ENCODE measurements at regions not wholly inside any gene's neighbourhood (a gene's known extent, or its start where the extent isn't known, plus 50 kb on each side); places are given as distances from the start of the nearest gene placed in this dataset.
"Not testable (repeated sequence)": the region's sequence is repeated elsewhere in the genome, so short reads cannot be mapped to it uniquely, and the experiment has no call there.

- DNase-seq (ENCODE audit: low read depth in 4 of 4, low spot score in 3 of 4), result no peak
Measured at GRCh38 chr3:72175296-72175858, 390.4 kb upstream of the PROK2 start.

GRCh38 chr3:72174890-72175289, 389.9 kb upstream of the PROK2 start:
- DNase-seq (ENCODE audit: low read depth in 4 of 4, low spot score in 3 of 4), result no peak

GRCh38 chr3:72174040-72174439, 389.1 kb upstream of the PROK2 start:
- no peak for DNase-seq (ENCODE audit: low read depth in 4 of 4, low spot score in 3 of 4)

GRCh38 chr3:72171946-72172345, 387.0 kb upstream of the PROK2 start:
- DNase-seq (ENCODE audit: low read depth in 4 of 4, low spot score in 3 of 4), result no peak

- no peak for DNase-seq (ENCODE audit: low read depth in 4 of 4, low spot score in 3 of 4)
Measured at GRCh38 chr3:72171463-72171881, 386.5 kb upstream of the PROK2 start.

- DNase-seq (ENCODE audit: low read depth in 4 of 4, low spot score in 3 of 4), result no peak
Measured at GRCh38 chr3:72169561-72170472, 384.9 kb upstream of the PROK2 start.

GRCh38 chr3:72169120-72169519, 384.2 kb upstream of the PROK2 start:
- DNase-seq (ENCODE audit: low read depth in 4 of 4, low spot score in 3 of 4), result no peak

GRCh38 chr3:72165808-72166207, 380.9 kb upstream of the PROK2 start:
- DNase-seq (ENCODE audit: low read depth in 4 of 4, low spot score in 3 of 4), result no peak

GRCh38 chr3:72165317-72165716, 380.4 kb upstream of the PROK2 start:
- DNase-seq (ENCODE audit: low read depth in 4 of 4, low spot score in 3 of 4), result no peak

- no peak for DNase-seq (ENCODE audit: low read depth in 4 of 4, low spot score in 3 of 4)
Measured at GRCh38 chr3:72164635-72164978, 379.7 kb upstream of the PROK2 start.

- no peak for DNase-seq (ENCODE audit: low read depth in 4 of 4, low spot score in 3 of 4)
Measured at GRCh38 chr3:72163809-72164634, 379.1 kb upstream of the PROK2 start.

- no peak for DNase-seq (ENCODE audit: low read depth in 4 of 4, low spot score in 3 of 4)
Measured at GRCh38 chr3:72162649-72163184, 377.8 kb upstream of the PROK2 start.

GRCh38 chr3:72161881-72162595, 377.1 kb upstream of the PROK2 start:
- no peak for DNase-seq (ENCODE audit: low read depth in 4 of 4, low spot score in 3 of 4)

- not testable (repeated sequence) for DNase-seq (ENCODE audit: low read depth in 4 of 4, low spot score in 3 of 4)
Measured at GRCh38 chr3:72161285-72161684, 376.3 kb upstream of the PROK2 start.

GRCh38 chr3:72160351-72160750, 375.4 kb upstream of the PROK2 start:
- no peak for DNase-seq (ENCODE audit: low read depth in 4 of 4, low spot score in 3 of 4)

- DNase-seq (ENCODE audit: low read depth in 4 of 4, low spot score in 3 of 4), result no peak
Measured at GRCh38 chr3:72159487-72159886, 374.5 kb upstream of the PROK2 start.

- DNase-seq (ENCODE audit: low read depth in 4 of 4, low spot score in 3 of 4), result no peak
Measured at GRCh38 chr3:72158639-72159326, 373.8 kb upstream of the PROK2 start.

- DNase-seq (ENCODE audit: low read depth in 4 of 4, low spot score in 3 of 4), result no peak
Measured at GRCh38 chr3:72157748-72158638, 373.0 kb upstream of the PROK2 start.

All from left renal pelvis (tissue), 4 donors.